WTC11 (cell line): ENCODE measurements at regions not wholly inside any gene's neighbourhood (a gene's known extent, or its start where the extent isn't known, plus 50 kb on each side); places are given as distances from the start of the nearest gene placed in this dataset.

Source experiments
- CBFB ChIP-seq: sonication (generic); formaldehyde crosslinking; IDR thresholded peaks from 2 replicates; pipeline ENCODE4 v1.8.1; 2022; ENCODE audit warnings: mild to moderate bottlenecking, low read depth, missing genetic modification reagents
- FOXJ3 ChIP-seq: sonication (generic); formaldehyde crosslinking; IDR thresholded peaks from 2 replicates; pipeline ENCODE4 v1.9.0; 2021; ENCODE audit warnings: missing genetic modification reagents, mild to moderate bottlenecking, borderline replicate concordance
- HMGXB4 ChIP-seq: sonication (generic); formaldehyde crosslinking; IDR thresholded peaks from 2 replicates; pipeline ENCODE4 v1.8.1; 2023; ENCODE audit warnings: mild to moderate bottlenecking, moderate library complexity, missing genetic modification reagents
- MXD4 ChIP-seq: fragments of 250-450 bp; sonication (Bioruptor Pico); IDR thresholded peaks from 2 replicates; pipeline ENCODE4 v1.8.0; 2021; ENCODE audit warnings: mild to moderate bottlenecking, moderate library complexity, borderline replicate concordance
- PRDM15 ChIP-seq: sonication (generic); formaldehyde crosslinking; IDR thresholded peaks from 2 replicates; pipeline ENCODE4 v1.8.0; 2022; ENCODE audit warnings: missing genetic modification reagents
- SMAD3 ChIP-seq: sonication (generic); formaldehyde crosslinking; IDR thresholded peaks from 2 replicates; pipeline ENCODE4 v1.8.0; 2022; ENCODE audit warnings: missing genetic modification reagents, mild to moderate bottlenecking, borderline replicate concordance
- TEAD4 ChIP-seq: sonication (generic); formaldehyde crosslinking; IDR thresholded peaks from 2 replicates; pipeline ENCODE4 v1.8.0; 2022; ENCODE audit warnings: mild to moderate bottlenecking, missing genetic modification reagents
- ZNF416 ChIP-seq: fragments of 250-450 bp; sonication (Bioruptor Pico); IDR thresholded peaks from 2 replicates; pipeline ENCODE4 v1.9.0; 2021; ENCODE audit warnings: mild to moderate bottlenecking, inconsistent platforms
- ZNF423 ChIP-seq: fragments of 250-450 bp; sonication (Bioruptor Pico); IDR thresholded peaks from 2 replicates; pipeline ENCODE4 v2.1.2; 2022; ENCODE audit warnings: mild to moderate bottlenecking, moderate library complexity
- TF ChIP-seq, protein P1 (sequence below): fragments of 200-600 bp; IDR thresholded peaks from 2 replicates; pipeline ENCODE4 v1.8.0; 2022; ENCODE audit warnings: antibody characterized with exemption
- TF ChIP-seq, protein P2 (sequence below): sonication (generic); formaldehyde crosslinking; IDR thresholded peaks from 2 replicates; pipeline ENCODE4 v1.8.1; 2022; ENCODE audit warnings: low read depth, mild to moderate bottlenecking, moderate library complexity, missing genetic modification reagents, borderline replicate concordance
- TF ChIP-seq, protein P3 (sequence below): sonication (generic); formaldehyde crosslinking; IDR thresholded peaks from 2 replicates; pipeline ENCODE4 v1.8.0; 2022; ENCODE audit warnings: mild to moderate bottlenecking, missing genetic modification reagents
- TF ChIP-seq, protein P4 (sequence below): sonication (generic); formaldehyde crosslinking; IDR thresholded peaks from 2 replicates; pipeline ENCODE4 v1.8.1; 2023; ENCODE audit warnings: mild to moderate bottlenecking, missing genetic modification reagents

- no peak for TF ChIP-seq SMAD3 (CRISPR knock-in tag)
- no peak for TF ChIP-seq PRDM15 (CRISPR knock-in tag)
- TF ChIP-seq, protein P1, sequence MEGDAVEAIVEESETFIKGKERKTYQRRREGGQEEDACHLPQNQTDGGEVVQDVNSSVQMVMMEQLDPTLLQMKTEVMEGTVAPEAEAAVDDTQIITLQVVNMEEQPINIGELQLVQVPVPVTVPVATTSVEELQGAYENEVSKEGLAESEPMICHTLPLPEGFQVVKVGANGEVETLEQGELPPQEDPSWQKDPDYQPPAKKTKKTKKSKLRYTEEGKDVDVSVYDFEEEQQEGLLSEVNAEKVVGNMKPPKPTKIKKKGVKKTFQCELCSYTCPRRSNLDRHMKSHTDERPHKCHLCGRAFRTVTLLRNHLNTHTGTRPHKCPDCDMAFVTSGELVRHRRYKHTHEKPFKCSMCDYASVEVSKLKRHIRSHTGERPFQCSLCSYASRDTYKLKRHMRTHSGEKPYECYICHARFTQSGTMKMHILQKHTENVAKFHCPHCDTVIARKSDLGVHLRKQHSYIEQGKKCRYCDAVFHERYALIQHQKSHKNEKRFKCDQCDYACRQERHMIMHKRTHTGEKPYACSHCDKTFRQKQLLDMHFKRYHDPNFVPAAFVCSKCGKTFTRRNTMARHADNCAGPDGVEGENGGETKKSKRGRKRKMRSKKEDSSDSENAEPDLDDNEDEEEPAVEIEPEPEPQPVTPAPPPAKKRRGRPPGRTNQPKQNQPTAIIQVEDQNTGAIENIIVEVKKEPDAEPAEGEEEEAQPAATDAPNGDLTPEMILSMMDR = no peak
- no peak for TF ChIP-seq ZNF423 (CRISPR knock-in tag)
- TF ChIP-seq, protein P2, sequence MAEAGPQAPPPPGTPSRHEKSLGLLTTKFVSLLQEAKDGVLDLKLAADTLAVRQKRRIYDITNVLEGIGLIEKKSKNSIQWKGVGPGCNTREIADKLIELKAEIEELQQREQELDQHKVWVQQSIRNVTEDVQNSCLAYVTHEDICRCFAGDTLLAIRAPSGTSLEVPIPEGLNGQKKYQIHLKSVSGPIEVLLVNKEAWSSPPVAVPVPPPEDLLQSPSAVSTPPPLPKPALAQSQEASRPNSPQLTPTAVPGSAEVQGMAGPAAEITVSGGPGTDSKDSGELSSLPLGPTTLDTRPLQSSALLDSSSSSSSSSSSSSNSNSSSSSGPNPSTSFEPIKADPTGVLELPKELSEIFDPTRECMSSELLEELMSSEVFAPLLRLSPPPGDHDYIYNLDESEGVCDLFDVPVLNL (CRISPR knock-in tag) = no peak
- no peak for TF ChIP-seq TEAD4
- no peak for TF ChIP-seq FOXJ3 (CRISPR knock-in tag)
- no peak for TF ChIP-seq CBFB (CRISPR knock-in tag)
- TF ChIP-seq, protein P3, sequence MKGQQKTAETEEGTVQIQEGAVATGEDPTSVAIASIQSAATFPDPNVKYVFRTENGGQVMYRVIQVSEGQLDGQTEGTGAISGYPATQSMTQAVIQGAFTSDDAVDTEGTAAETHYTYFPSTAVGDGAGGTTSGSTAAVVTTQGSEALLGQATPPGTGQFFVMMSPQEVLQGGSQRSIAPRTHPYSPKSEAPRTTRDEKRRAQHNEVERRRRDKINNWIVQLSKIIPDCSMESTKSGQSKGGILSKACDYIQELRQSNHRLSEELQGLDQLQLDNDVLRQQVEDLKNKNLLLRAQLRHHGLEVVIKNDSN (CRISPR knock-in tag) = no peak
- TF ChIP-seq, protein P4, sequence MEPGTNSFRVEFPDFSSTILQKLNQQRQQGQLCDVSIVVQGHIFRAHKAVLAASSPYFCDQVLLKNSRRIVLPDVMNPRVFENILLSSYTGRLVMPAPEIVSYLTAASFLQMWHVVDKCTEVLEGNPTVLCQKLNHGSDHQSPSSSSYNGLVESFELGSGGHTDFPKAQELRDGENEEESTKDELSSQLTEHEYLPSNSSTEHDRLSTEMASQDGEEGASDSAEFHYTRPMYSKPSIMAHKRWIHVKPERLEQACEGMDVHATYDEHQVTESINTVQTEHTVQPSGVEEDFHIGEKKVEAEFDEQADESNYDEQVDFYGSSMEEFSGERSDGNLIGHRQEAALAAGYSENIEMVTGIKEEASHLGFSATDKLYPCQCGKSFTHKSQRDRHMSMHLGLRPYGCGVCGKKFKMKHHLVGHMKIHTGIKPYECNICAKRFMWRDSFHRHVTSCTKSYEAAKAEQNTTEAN (CRISPR knock-in tag) = no peak
- TF ChIP-seq MXD4 = no peak
- TF ChIP-seq ZNF416 (CRISPR knock-in tag) = no peak
- TF ChIP-seq HMGXB4 = no peak
These were observed 192.7 kb downstream of the BTG1 start for GRCh38 chr12:91952916-91953315.
